IMR-90 (cell line): ENCODE measurements at regions not wholly inside any gene's neighbourhood (a gene's known extent, or its start where the extent isn't known, plus 50 kb on each side); places are given as distances from the start of the nearest gene placed in this dataset.

Experiments
- CEBPB ChIP-seq: IDR thresholded peaks from 2 replicates; pipeline ENCODE4 v1.6.1; 2012; ENCODE audit warnings: low read depth, low read length, improper control_type of control experiment
- POLR2A ChIP-seq: IDR thresholded peaks from 2 replicates; pipeline ENCODE4 v1.6.1; 2012; ENCODE audit warnings: mild to moderate bottlenecking, low read depth, low read length
- SMC3 ChIP-seq: fragments of 150-350 bp; IDR thresholded peaks from 2 replicates; pipeline ENCODE4 v1.6.1; 2016; ENCODE audit warnings: low read depth, mild to moderate bottlenecking, antibody characterized with exemption, low read length, moderate library complexity
- TF ChIP-seq, protein P1 (sequence below): conservative IDR thresholded peaks from 2 replicates; pipeline ENCODE4 v1.5.1; 2012; ENCODE audit warnings: mild to moderate bottlenecking, low read depth, low read length, improper control_type of control experiment

- no peak for TF ChIP-seq CEBPB
- TF ChIP-seq, protein P1, sequence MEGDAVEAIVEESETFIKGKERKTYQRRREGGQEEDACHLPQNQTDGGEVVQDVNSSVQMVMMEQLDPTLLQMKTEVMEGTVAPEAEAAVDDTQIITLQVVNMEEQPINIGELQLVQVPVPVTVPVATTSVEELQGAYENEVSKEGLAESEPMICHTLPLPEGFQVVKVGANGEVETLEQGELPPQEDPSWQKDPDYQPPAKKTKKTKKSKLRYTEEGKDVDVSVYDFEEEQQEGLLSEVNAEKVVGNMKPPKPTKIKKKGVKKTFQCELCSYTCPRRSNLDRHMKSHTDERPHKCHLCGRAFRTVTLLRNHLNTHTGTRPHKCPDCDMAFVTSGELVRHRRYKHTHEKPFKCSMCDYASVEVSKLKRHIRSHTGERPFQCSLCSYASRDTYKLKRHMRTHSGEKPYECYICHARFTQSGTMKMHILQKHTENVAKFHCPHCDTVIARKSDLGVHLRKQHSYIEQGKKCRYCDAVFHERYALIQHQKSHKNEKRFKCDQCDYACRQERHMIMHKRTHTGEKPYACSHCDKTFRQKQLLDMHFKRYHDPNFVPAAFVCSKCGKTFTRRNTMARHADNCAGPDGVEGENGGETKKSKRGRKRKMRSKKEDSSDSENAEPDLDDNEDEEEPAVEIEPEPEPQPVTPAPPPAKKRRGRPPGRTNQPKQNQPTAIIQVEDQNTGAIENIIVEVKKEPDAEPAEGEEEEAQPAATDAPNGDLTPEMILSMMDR: no peak
- no peak for TF ChIP-seq POLR2A
- no peak for TF ChIP-seq SMC3
These were observed 236.1 kb downstream of the QDPR start for GRCh38 chr4:17275836-17276235.
